Bone marrow (tissue), 2 donors: ENCODE measurements at regions not wholly inside any gene's neighbourhood (a gene's known extent, or its start where the extent isn't known, plus 50 kb on each side); places are given as distances from the start of the nearest gene placed in this dataset.

Source experiments
- DNase-seq, 2 donors: peaks; one replicate each; lab custom pipeline; 2025; lab: John Stamatoyannopoulos, UW

DNA sequence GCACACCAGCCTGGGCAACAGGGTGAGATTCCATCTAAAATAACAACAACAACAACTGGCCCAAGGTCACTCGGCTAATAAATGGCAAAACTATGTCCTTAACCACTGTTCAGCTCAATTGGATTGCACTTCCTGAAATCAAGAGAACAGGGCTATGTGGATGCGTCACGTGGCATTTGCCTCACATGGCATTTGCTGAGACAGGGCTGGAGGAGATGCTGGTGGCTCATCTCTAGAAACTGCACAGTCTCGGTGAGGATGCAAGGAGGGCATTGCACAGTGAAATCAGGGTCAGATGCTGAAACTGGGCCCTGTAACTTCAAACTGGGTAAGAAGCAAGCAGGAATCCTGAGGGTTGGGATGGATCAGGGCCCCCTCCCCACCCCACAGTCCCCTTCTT lies 171.9 kb downstream of the BUD13 start:
- no peak for DNase-seq

DNA sequence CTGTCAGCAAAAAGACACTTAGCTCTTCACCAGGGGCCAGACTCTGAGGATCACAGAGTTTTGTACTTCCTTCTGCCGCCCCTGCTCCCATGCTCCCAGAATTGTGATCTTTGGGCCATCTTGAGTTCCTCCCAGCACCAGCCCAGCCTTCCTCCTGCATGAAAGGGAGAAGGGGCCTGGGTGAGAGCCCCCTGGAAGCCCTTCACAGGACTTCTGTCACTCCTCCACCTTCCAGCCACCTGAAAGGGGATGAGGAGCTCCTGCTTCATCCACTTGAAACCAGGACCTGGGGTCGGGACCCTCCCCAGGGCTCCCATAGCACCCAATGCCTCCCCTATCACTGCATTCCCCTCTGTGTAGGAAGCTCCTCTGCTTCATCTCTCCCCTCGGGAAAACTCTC lies 174.2 kb downstream of the BUD13 start:
- DNase-seq = no peak

DNA sequence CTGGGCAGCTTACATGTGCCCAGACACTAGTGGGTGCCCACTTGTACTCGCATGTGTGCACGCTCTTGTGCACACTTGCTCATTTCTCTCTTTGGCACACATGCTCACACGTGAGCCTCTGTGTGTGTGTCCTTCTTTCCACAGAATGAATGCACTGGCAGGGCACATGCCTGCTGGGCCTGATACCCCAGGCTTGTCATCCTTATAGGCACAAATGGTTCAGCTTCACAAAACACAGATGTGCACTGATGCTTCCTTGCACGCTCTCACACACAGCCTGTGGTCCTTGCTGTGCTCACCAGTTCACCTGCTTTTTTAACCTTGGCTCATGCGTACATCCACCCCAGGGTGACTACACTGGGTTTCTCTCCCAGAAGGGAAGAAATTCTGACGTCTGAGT lies 174.8 kb downstream of the BUD13 start:
- DNase-seq = no peak

DNA sequence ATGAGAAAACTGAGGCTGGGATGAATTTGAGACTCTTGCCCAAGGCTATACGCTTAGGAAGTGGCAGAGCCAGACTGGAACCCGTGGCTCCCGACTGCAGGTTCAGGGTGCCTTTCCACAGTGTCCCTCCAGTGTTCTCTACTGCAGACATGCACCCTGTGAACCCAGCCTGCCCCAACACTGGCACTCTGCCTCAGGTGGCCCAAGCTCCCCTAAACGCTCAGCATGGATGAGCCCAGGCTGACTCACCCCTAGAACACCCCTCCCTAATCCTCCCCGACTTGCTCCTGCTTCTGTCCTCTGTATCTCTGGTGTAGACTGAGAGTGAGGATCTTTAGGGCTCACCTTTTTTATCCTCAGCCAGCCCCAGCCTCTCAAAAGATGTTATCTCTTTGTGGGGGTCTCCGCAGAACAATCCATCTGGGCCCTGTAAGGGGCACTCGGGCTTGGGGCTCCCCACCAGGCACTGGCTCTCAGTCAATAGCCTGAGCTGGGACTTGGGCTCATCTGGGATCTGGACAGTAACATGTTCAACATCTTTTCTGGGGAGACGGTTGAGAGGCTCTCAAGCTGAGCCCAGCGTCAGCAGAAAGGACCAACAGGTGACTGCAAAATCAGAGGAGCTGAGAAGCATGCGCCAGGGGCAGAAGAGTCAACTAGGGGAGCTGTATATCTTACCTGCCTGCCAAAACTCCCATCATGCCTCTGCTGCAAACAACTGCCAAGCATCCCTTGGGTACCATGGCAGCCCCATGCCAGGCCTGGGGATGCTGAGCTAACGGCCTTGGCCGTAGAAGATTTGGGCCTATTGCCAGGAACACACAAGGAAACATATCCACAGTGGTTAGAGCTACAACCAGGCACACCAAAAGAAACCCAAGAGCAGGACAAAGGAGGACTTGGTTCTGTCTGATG lies 176.2 kb downstream of the BUD13 start:
- no peak for DNase-seq

DNA sequence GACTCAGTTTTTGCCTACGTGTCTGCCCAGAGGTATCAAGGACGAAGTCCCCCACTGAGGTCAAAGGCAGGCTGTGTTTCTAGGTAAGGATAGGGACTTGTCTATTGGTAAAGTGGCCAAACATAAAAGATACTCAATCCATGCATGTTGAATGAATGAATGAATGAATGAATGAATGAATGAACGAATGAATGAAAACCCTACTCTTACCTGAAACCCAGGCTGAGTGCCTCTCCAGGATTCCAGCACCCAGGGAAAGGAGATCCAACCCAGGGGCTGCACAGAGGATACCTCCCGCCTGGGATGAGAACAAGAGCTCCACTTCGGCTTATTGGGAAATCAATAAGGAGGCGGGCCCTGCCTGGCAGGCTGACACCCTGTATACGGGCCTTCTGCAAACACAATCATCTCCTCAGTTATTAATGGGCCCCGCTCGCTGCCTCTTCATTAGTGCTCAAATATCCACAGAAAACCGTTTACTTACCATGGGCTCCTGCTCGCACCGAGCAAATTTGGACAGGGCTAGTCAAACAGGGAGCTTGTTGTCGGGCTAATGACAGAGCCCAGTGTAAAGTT lies 177.4 kb downstream of the BUD13 start:
- DNase-seq = no peak

DNA sequence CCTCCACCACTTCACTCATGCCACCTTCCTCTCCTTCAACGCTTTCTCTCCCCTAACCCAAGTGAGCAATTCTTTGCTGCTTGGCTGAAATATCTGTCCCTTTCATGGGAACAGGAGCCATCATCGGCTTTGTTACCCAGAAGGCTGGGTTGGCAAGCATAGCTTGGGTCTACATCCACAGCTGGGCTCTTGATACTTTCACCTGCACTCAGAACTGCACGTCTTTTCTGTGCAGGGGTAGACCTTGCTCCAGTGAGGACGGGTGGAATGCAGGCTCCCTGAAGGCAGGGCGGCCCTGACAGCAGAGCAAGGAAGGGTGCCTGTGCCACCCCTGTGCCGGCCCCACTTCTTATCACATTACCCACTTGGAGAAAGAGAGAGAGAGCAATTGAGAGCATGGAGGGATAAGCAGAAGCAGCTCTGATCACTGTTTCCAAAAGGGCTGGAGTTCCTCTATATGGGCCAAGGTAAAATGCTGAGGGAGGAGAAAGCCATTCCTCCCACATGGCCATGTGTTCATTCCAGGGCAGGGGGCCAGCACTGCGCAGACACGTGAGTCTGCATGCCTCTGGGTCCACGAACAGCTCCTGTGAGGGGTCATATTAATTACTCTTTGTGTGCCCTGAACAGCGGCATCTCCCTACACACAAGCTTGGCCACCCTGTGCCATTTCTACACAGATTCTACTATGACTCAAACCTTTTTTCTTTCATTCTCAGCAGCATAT lies 181.8 kb downstream of the BUD13 start:
- no peak for DNase-seq

DNA sequence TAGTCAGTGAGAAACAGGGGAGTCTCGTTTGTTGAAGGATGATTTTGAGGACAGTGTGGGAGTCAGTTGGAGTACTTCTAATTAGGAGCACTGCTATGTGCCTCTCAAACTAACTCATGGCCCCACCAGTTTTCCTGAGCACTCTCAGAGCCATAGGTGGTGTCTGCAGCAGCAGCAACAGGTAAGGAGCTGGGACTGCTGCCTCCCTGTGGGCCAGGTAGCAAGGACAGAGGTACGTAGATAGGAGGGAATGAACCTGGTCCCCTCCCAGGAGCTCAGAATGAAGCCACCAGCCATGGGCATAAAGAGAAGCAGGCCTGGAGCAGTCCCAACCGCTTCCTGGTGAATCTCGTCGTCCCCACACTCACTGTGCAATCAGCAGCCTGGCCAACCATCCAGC lies 183.4 kb downstream of the BUD13 start:
- no peak for DNase-seq

DNA sequence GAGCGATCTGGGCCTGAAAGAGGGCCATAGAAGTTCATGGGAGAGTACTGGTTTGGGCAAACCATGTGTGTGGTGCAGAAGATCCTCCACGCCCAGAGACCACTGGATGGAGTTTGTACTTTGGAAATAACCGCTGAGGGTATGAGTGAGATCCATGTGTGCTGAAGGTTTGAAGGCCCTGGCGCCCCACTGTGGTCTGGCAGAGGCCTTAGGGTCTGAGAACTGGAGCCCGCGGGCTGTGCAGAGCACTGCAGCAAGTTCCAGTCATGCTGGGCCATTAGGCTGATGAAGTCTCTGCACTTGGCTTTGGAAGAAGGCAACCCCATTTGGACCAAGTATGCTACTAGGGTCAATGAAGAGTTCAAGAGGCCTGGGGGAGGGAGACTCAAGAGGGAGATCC lies 186.4 kb downstream of the BUD13 start:
- no peak for DNase-seq

DNA sequence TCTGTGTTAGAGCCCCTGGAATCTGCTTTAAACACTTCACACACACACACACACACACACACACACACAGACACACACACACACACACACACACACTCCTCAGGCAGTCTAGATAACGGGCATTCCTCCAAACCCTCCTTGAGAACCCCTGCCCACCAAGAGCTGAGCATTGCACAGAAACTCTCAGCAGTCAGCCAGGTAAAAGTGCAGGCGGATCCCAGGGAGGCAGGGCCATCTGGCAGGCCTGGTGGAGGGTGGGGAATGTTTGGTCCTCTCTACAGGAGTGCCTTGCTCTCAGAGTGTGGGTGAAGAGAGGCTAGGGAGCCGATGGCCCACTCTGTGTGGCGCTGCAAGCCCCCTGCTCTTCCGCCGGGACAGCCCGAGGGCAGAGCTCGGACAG lies 190.2 kb downstream of the BUD13 start:
- no peak for DNase-seq

DNA sequence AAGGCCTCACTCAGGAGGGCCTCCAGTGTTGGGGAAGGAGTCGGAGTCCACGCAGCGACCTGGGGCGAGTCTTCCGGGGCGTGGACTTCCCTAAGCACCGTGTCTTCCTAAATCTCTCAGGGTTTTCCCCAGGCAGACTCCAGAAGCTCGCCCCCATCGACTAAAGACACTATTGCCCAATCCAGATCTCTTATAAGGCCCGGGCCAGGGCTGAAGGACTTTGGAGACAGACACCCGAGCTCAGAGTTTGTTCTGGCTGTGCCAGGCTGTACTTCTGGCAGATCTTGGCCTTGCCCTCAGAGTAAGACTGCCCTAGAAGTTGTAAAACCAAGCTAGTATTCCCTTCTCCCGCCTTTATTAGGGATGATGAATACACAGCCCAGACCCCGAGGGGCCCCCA lies 191.4 kb downstream of the BUD13 start:
- DNase-seq = no peak

DNA sequence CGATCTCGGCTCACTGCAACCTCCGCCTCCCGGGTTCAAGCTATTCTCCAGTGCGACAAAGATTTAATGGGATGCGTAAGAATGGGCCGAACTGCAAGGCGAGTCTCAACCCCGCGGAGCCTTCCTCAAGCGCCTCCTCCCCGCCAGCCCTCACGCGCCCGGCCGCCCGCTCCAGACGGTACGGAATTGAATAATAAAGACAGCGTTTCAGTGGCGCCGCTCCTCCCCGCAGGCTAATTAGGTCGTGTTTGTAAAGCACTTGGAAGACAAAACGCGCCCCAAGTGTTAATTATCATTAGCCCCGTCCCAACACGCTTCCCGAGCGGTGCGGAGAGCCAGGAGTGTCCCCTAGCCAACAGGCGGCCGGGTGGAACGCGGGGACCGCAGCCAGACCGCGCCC lies 192.0 kb downstream of the BUD13 start:
- DNase-seq = no peak

DNA sequence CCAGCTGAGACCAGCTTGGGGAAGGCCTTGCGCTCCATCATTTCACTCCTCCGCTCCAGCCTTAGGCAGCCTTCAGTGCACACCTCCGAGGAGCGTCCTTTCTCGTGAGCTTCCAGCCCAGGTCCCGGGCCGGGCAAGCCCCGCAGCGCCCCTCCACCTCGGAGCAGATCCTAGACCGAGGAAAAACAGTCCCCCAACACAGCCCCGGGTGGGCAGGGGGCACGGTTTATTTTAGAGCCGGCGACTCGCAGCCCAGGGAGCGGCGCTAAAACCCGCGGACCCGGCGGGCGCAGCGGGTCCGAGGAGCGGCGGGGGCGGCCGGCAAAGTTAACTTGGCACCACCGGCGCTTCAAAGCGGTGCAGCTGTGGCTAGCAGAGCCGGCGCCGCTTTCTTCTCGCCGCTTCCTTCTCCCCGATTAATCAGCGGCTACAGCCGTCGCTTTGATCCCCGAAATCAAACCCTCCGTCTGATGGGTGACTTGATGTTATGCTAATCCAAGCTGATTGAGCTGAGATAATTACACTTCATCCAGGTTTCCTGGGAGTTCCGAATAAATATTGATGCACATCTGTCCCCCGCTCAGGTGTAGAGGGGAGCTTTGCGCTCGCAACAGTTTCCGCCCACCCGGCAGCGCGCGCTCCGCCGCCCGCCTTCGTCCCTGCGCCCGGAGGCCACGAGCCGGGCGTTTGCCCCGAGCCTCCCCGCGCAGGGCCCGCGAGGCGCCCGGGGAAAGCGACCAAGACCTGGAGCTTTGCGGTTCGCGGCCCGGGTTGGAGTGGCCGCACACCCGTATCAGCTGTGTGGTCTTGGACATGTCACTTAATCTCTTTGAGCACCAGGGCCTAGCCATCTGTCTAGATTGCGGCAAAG lies 192.7 kb downstream of the BUD13 start:
- no peak for DNase-seq

DNA sequence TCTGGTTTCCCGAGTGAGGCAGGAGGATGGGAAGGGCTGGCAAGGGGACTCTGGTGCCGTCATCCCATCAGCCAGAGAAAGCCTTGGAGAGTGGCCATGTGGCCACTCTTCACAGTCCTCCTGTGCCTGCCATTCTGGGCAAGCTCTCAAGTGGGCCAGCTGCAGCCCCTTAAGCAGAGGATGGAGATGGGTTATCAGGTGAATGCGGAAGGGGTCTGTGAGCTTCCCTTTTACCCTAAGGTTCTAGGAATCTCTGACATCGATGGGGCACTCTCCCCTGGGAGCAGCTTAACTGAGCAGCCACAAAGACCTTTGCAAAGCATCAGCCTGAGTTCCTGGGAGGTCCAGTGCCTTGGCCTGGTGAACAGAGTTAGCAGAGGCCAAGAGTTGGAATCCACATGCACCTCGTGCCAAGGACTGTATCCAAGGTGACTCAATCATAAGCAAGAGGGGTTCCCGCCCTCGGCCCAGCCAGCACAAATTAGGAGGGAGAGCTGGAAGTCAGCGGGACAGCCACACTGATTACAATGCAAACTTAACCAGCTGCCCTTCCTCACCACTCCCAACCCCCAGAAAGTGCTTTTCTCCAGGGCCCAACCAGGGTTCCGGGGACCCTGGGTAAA lies 193.6 kb downstream of the BUD13 start:
- no peak for DNase-seq

DNA sequence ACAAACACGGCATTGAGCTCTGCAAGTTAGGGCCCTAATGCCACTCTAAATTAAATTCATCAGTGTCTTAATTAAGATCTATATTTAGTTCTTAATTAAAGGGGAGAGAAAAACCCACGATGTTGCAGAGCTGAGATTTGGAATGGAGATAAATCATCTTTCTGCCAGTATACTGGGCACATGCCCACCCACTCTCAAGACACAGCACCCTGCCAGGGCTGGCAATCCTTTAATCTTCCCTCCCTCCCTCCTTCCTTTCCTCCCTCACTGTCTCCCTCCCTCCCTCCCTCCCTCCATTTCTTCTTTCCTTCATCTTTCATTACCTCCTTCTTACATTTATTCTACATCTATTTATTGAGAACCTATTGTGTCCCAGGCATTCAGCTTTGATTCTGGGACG lies 194.8 kb downstream of the BUD13 start:
- DNase-seq = no peak

DNA sequence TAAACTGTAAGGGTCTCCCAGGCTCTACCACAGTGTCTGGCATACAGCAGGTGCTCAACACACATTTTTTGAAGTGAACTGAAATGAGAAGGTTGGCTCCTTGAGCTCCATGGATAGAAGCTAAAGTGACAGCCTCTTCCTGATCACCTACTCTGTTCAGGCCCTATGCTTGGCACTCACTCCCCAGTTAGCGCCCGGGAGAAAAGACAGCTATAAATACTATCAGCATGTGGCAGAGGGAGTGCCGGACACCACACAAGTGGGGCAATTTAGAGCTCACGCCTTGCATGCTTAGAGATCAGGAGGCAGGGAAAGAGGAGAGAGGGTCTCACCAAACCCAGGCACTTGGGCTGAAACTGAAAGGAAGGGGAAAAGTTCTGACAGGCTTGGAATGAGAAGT lies 195.5 kb downstream of the BUD13 start:
- no peak for DNase-seq

DNA sequence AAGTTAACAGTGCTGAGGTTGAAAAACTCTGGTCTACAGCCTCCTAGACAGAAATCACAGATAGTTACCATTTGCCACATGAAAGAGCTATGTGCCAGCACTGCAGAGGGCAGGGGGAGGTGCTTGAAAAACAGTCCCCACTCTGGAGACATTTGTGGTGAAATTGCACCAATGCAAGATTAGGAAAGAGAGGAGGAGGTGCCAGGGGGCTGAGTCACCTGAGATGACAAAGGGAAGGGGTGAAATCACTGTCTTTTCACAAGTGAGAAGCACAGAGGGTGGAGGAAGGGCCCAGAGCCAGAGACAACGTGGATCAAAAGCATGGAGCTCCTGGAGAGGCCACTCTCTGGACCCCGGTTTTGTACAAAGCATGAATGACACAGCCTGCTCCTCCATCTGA lies 196.3 kb downstream of the BUD13 start:
- DNase-seq = no peak

DNA sequence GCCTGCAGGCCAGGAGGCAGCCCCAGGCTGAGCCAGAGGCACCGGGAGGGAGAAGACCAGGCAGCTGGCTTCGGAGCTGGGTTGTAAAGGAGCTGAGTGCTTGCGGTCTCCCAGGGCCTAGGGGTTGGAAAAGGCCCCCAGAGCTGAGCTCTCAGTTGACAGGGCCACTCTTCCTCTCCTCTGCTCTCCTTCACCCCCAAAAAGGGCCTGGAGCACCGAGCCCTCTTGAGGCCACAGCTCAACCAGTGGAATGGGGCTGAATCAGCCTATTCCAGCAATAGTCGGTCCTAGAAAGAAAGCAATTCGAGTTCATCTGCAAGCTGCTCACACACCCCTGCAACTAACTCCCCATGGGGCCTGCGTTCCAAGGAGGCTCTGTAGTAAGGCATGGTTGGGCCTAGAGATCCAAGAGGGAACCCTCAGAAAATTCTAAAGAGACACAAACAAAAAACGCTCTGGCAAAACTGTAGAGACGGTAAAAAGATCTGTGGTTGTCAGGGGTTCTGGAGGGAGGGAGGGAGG lies 205.0 kb downstream of the BUD13 start:
- DNase-seq = no peak

DNA sequence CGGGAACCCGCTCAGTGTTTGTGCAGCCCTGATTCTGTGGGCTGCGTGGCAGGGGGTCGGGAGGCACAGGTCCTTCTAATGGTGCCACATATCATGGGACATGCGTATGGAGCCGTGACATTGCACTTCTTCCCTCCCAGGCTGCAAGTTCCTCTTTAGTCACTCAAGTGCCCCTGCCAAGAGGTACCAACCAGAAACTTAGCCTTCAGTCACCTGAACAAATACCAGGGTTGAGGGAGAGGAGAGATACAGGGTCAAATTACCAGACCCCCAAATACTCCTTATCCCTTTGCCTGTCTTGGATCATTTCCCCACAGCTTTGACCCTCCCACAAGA lies 209.1 kb downstream of the BUD13 start:
- DNase-seq = no peak

DNA sequence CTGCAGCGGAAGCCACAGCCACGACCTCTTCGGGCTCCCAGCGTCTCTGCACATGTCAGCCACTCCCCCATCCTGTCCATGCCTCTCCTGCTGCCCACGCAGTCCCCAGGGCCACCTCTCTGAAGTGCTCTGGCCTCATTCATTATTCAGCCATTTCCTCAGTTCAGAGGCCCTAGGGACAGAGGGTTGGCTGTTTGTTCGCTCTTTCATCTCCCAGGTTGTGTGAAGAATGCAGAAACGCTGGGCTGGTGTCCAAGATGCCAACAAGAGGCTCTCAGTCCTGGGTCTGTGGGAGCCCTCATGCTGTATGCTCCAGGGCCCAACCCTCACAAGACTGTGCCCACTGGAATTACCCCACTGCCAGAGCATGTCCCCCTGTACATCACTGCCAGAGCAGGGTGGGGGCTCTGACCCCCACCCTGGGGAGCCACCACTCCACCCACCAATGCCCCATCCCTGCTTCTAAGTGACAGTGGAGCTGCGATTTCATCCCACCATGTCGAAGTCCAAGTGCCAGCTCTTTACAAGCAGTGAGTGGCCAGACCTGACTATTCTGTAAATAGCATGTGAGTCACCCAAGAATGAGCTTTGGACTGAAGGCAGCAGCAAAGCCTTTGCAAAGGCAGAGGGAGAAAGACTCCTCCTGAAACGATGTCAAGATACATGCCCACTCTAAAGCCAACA lies 209.6 kb downstream of the BUD13 start:
- no peak for DNase-seq

DNA sequence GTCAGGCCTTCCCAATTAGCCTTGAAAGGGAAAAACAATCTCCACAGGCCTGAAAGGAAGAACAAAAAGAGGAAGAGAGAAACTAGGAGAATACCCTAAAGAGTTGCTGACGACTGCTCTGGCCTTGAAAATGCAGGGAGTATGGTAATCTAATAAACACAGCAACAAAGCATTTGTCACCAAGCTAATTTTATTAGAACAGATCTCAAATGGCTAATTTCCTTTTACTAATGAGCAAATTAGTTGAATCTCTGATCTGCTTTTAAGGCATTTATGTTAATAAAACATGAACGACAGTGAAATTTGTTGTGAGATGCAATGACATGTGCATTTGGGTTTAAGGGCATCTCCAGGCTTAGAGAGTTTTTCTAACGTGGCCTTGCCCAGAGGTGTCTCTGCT lies 212.2 kb downstream of the BUD13 start:
- DNase-seq = no peak
